Urinary bladder (tissue), 3 donors: ENCODE measurements at regions not wholly inside any gene's neighbourhood (a gene's known extent, or its start where the extent isn't known, plus 50 kb on each side); places are given as distances from the start of the nearest gene placed in this dataset.

Experiments
- DNase-seq: peaks from one replicate; pipeline ENCODE4 v3.0.0-alpha.2; 2015; ENCODE audit errors: extremely low spot score
- H3K27ac ChIP-seq: one replicate; pipeline ENCODE4 v1.5.1; 2013; ENCODE audit warnings: low read depth, mild to moderate bottlenecking, moderate library complexity
- H3K36me3 ChIP-seq: one replicate; pipeline ENCODE4 v1.6.1; 2013; ENCODE audit warnings: mild to moderate bottlenecking, moderate library complexity; ENCODE audit not compliant: insufficient read depth
- H3K4me1 ChIP-seq: one replicate; pipeline ENCODE4 v1.6.1; 2013; ENCODE audit warnings: mild to moderate bottlenecking, moderate library complexity; ENCODE audit not compliant: insufficient read depth
- H3K4me3 ChIP-seq: one replicate; pipeline ENCODE4 v1.5.1; 2013; ENCODE audit warnings: low read depth, low read length
- WGBS: extraction: QIAGEN DNeasy Blood & Tissue Kit; methylation state at CpG from one replicate; pipeline ENCODE4 v1.1.7; 2013; 5-methylcytosine and 5-hydroxymethylcytosine counted together
- donor health status: healthy with polysubstance abuse.
- donor health status: healthy.

DNA sequence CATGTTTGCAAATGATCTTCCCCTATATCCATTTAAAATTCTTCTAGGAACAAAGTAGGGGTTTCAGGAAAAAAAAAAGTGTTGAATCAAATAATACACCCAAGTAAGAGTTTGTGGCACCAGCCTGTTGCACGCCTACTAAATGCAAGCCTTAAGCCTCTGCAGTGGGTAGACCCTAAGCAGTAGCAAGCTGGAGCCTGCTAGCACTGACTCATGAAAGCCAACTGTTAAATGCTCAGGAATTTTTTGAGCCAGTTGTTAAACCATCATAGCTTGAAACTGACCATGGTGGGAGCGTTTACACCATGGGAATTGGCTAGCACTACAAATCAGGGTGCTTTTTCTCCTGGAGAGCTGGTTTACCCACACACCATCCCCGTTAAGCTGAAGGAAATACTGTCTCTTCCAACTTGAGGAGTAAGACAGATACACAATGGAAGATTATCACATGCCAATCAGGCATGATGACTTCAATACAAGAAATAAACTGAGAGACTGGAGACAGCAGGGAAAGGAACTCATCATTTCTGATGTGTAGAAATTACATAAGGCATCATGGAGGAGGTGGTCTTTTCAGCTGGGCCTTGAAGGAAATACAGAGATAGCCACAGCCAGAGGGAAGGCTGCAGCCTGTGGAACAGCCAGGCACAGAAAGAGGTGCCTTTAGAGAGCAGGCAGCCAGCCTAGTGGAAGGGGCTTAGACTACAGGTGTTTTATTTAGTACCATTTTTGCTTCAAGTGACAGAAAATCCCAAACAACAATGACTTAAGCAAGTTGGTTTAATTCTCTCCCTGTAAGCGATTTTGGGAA, 110.8 kb downstream of the SNX5 start:
- 94% methylated on average over 4 of the region's 4 CpGs for WGBS
- Histone ChIP-seq H3K36me3 (no peaks in the 10 kb centered on the region), H3K27ac (no peak overlapping the region), H3K4me3 (no peak overlapping the region), H3K4me1 (no peaks in the 10 kb centered on the region)
- no peak for DNase-seq

GRCh38 chr20:17856837-17857605, 111.6 kb downstream of the SNX5 start:
- no peak for DNase-seq
- no peaks in the 10 kb centered on the region for H3K4me1 ChIP-seq
- H3K27ac ChIP-seq: no peak overlapping the region
- no peaks in the 10 kb centered on the region for H3K36me3 ChIP-seq
- no peak overlapping the region for H3K4me3 ChIP-seq
- 95% methylated on average over 5 of the region's 5 CpGs for WGBS

DNA sequence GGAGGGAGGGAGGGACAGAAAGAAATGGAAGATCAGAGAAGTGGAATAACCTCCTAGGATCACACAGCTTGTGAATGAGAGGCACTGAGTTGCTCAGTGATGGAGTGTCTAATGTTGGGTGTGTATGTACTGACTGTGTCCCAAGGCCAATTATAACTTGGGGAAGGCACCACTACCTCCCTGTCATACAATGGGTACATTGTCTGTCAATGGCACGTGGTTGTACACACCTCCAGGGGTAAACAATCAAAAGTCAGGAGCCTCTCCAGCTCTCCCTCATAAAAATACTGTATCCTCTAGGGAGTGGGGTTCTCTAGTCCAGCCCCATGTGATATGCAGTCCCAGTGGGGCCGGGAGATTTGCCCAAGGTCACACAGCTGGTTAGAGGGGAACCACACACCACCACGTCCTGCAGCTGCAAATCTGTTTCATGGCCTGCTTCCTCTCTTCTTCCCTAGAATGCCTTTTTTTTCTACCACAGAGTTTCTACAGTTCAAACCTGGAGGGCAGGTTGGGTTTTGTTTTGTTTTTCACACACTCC, 112.5 kb downstream of the SNX5 start:
- WGBS: 55% methylated on average over 3 of the region's 3 CpGs
- no peaks in the 10 kb centered on the region for H3K4me1 ChIP-seq

DNA sequence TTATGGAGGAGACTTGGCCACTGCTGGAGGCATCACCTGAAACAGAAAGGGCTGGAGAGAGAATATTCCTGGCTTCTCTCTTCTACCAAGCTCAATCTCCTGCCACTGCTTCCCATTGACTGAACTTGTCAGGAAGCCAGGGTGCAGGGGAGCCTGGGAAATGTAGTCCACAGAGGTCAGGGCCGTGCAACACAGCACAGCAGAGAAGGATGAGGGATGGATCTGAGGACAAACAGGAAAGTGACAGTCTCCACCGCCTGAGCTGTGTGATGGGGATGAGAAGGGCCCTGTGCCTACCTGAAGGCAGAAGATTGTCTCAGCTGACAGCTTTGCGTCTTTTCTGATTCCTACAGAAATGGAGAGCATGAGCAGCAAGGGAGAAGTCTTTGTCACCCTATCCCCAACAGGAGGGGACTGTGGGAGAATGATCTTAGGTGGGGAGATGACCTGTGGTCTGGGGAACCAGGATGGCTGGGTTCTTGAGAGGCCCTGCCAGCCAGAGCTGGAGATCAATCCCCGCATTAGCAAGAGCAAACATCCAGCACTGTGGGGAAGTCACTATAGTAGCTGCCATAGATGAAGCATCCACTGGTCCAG, 114.2 kb downstream of the SNX5 start:
- Histone ChIP-seq H3K27ac (no peak overlapping the region), H3K4me3 (no peak overlapping the region), H3K4me1 (no peaks in the 10 kb centered on the region), H3K36me3 (no peaks in the 10 kb centered on the region)
- 63% methylated on average over 4 of the region's 4 CpGs for WGBS
- DNase-seq: no peak

More for the DNA sequence above, 112.5 kb downstream of the SNX5 start:
- no peak overlapping the region for H3K27ac ChIP-seq
- no peak for DNase-seq
- H3K4me3 ChIP-seq: no peak overlapping the region
- no peaks in the 10 kb centered on the region for H3K36me3 ChIP-seq

DNA sequence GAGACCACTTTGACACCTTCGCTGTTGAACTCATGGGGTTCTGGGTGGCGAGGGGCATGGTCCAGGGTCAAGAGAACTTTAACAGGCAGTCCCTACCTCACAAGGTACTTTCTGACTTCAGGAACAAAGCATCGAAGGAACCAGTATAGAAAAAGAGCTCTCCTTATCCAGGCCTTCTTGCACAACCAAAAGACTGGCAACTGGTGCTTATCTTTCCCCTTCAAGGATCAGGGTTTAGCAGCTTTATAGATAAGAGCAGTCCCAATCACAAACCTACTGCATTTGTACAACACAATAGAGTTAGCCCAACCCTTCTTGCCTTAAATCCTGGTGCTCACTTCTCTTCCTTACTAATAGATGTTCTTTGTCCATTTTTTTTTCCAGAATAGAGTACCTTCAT, 116.3 kb downstream of the SNX5 start:
- no peaks in the 10 kb centered on the region for H3K36me3 ChIP-seq
- H3K27ac ChIP-seq: no peak overlapping the region
- H3K4me3 ChIP-seq: no peak overlapping the region
- no peak for DNase-seq
- 90% methylated on average over 3 of the region's 3 CpGs for WGBS
- no peaks in the 10 kb centered on the region for H3K4me1 ChIP-seq

DNA sequence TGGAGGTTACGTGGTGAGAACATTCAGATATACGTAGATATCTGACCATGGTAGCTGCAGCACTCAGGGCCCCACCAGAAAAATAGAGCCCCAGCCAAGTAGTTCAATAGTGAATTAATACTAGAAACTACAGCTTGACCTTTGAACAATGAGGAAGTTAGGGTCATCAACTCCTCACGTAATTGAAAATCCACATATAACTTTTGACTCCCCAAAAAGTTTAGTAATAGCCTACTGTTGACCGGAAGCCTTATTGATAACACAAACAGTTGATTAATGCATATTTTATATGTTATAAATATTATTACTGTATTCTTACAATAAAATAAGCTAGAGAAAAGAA, 117.9 kb downstream of the SNX5 start:
- Histone ChIP-seq H3K36me3 (no peaks in the 10 kb centered on the region), H3K4me1 (no peaks in the 10 kb centered on the region), H3K4me3 (no peak overlapping the region), H3K27ac (no peak overlapping the region)
- WGBS: 65% methylated on average over 4 of the region's 4 CpGs
- DNase-seq: no peak

DNA sequence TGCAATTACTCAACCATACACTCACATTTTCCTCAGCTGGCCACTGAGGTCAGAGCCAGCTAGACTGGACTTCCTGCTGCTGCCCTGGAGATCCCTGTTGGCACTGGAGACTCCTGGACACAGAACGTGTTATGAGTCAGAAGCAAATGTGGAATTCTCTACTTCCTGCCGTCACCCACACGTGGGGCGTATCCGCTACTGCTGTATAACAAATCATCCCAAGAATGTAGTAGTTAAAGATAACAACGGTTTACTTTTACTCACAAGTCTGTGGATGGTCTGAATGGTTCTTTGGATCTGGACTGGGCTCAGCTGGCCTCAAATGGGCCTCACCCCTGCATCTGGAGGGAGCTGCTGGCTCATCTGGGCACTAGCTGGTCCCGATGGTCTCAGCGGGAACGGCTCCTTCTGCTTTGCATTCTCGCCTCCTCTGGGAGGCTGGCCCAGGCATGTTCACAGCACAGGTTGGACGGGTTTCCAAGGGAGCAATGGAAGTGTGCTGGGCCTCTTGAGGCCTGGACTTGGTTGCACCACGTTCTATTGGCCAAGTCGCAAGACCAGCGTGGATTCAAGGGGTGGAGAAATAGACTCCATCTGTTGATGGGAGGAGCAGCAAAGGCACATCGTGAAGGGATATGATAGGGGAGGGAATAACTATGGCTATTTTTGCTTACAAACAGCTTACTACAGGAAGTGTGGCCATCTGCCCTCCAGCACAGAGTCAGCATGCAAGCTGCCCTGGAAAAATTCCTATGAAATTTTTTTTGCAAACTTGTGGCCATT, 118.5 kb downstream of the SNX5 start:
- no peak overlapping the region for H3K4me3 ChIP-seq

GRCh38 chr20:17849138-17849900, 119.3 kb downstream of the SNX5 start:
- Histone ChIP-seq H3K4me3 (no peak overlapping the region), H3K27ac (no peak overlapping the region), H3K4me1 (no peaks in the 10 kb centered on the region), H3K36me3 (no peaks in the 10 kb centered on the region)
- WGBS: 92% methylated on average over 6 of the region's 6 CpGs
- DNase-seq: no peak

More for the DNA sequence above, 118.5 kb downstream of the SNX5 start:
- WGBS: 53% methylated on average over 15 of the region's 15 CpGs
- H3K27ac ChIP-seq: no peak overlapping the region
- no peaks in the 10 kb centered on the region for H3K4me1 ChIP-seq
- H3K36me3 ChIP-seq: no peaks in the 10 kb centered on the region
- no peak for DNase-seq

DNA sequence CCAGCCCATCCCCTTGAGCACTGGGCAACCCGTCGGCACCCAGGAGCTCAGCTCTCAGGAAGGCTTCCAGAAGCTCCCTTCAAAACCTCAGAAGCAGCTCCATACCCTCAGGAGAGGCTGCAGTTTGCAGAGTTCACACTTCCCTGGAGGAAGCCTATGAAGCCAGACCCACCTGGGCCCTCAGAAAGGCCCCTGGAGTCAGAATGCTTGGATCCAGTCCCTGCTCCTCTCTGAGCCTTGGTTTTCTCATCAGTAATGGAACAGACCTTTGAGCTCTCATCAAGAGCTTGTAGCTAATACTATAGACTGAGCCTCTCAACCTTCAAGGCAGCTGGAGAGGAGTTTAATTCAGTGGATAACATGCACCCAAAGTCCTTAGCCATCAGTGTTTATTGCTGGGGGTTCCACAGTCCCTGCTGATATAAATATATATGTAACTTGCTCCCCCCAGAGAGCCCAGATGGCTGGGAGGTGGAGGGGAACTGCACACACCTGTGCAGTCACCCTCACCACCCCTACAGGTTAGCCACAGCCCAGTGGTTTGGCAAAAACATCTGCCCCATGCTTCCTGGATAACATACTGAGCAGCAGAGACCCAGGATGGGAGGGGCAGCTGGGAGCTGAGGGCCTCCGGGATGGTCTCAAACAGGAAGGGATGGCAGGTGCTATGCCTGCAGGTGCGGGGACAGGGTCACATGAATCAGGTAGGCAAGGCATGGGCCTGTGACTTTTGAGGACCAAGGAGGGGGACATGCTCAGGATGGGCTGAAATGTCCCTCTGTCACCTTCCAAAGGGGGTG, 120.1 kb downstream of the SNX5 start:
- 82% methylated on average over 4 of the region's 4 CpGs for WGBS
- Histone ChIP-seq H3K4me1 (peaks cover 1% of the 10 kb centered on the region), H3K36me3 (no peaks in the 10 kb centered on the region), H3K27ac (no peak overlapping the region), H3K4me3 (no peak overlapping the region)
- no peak for DNase-seq

- DNase-seq: no peak
- H3K27ac ChIP-seq: no peak overlapping the region
- no peak overlapping the region for H3K4me3 ChIP-seq
- no peaks in the 10 kb centered on the region for H3K36me3 ChIP-seq
- H3K4me1 ChIP-seq: peaks cover 1% of the 10 kb centered on the region
- WGBS: 74% methylated on average over 10 of the region's 10 CpGs
These were observed 122.7 kb downstream of the SNX5 start for GRCh38 chr20:17845701-17846475.

GRCh38 chr20:17844549-17845298, 123.9 kb downstream of the SNX5 start:
- Histone ChIP-seq H3K4me3 (no peak overlapping the region), H3K4me1 (peaks cover 1% of the 10 kb centered on the region), H3K27ac (no peak overlapping the region), H3K36me3 (no peaks in the 10 kb centered on the region)
- no peak for DNase-seq
- 82% methylated on average over 7 of the region's 7 CpGs for WGBS
